IPS DF 6.9 (cell line): ENCODE measurements at regions not wholly inside any gene's neighbourhood (a gene's known extent, or its start where the extent isn't known, plus 50 kb on each side); places are given as distances from the start of the nearest gene placed in this dataset.

Experiments used
- DNase-seq: peaks from one replicate; pipeline ENCODE4 v3.0.0-alpha.2; 2013; ENCODE audit warnings: low read depth, low spot score
- H3K27ac ChIP-seq: one replicate; pipeline ENCODE4 v1.5.1; 2013; ENCODE audit warnings: low read length, control low read depth
- H3K27me3 ChIP-seq: 2 replicates; pipeline ENCODE4 v1.6.1; 2013; ENCODE audit warnings: mild to moderate bottlenecking, low read length; ENCODE audit not compliant: control insufficient read depth, insufficient read depth
- H3K36me3 ChIP-seq: 2 replicates; pipeline ENCODE4 v1.6.1; 2013; ENCODE audit warnings: low read length; ENCODE audit not compliant: control insufficient read depth, insufficient read depth
- H3K4me1 ChIP-seq: 2 replicates; pipeline ENCODE4 v1.6.1; 2013; ENCODE audit warnings: low read length; ENCODE audit not compliant: control insufficient read depth, insufficient read depth
- H3K4me3 ChIP-seq: 2 replicates; pipeline ENCODE4 v1.5.1; 2013; ENCODE audit warnings: mild to moderate bottlenecking, low read length
- H3K9me3 ChIP-seq: 2 replicates; pipeline ENCODE4 v1.6.1; 2013; ENCODE audit warnings: low read length, inconsistent platforms; ENCODE audit not compliant: control insufficient read depth, insufficient read depth
- WGBS: extraction: QIAGEN DNeasy Blood & Tissue Kit; methylation state at CpG from one replicate; pipeline ENCODE4 v1.1.7; 2013; ENCODE audit warnings: mixed read lengths, missing lambda C conversion rate; ENCODE audit not compliant: insufficient read length, insufficient coverage; 5-methylcytosine and 5-hydroxymethylcytosine counted together

GRCh38 chr2:180325416-180326120 lies 318.5 kb upstream of the CWC22 start:
- Histone ChIP-seq H3K36me3 (no peaks in the 10 kb centered on the region), H3K4me3 (no peak overlapping the region), H3K4me1 (no peaks in the 10 kb centered on the region), H3K27ac (no peak overlapping the region), H3K27me3 (no peaks in the 10 kb centered on the region), H3K9me3 (no peaks in the 10 kb centered on the region)
- DNase-seq = no peak
- WGBS = no CpG with 5 or more reads among the region's 2 CpGs

- DNase-seq = no peak
- H3K27ac ChIP-seq = no peak overlapping the region
- no peaks in the 10 kb centered on the region for H3K36me3 ChIP-seq
- H3K4me1 ChIP-seq = no peaks in the 10 kb centered on the region
- H3K27me3 ChIP-seq = no peaks in the 10 kb centered on the region
- H3K4me3 ChIP-seq = no peak overlapping the region
- H3K9me3 ChIP-seq = no peaks in the 10 kb centered on the region
Observed at GRCh38 chr2:180324182-180324581, 317.1 kb upstream of the CWC22 start.

DNA sequence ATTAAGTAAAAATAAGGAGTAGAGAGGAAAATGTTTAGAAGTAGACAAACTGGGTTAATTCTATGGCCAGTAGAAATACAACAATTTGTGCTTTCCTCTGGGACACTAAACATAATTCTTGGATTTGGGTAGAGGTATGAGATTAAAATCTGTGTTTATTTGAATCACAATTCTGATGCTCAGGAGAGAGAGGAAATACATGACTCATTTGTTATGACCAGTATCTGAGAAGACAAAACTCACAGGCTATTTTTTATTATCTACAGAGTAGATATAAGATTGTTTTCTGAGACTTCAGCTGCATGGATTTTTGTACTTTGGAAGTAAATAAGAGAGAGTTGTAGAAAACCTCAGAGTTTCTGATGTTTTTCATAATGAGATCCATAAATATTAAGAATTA lies 315.7 kb upstream of the CWC22 start:
- H3K4me3 ChIP-seq = no peak overlapping the region
- no peaks in the 10 kb centered on the region for H3K4me1 ChIP-seq
- DNase-seq = no peak
- H3K9me3 ChIP-seq = no peaks in the 10 kb centered on the region
- no peaks in the 10 kb centered on the region for H3K27me3 ChIP-seq
- H3K27ac ChIP-seq = no peak overlapping the region
- H3K36me3 ChIP-seq = no peaks in the 10 kb centered on the region

- H3K9me3 ChIP-seq = no peaks in the 10 kb centered on the region
- H3K36me3 ChIP-seq = no peaks in the 10 kb centered on the region
- DNase-seq = no peak
- no peak overlapping the region for H3K27ac ChIP-seq
- H3K27me3 ChIP-seq = no peaks in the 10 kb centered on the region
- no peak overlapping the region for H3K4me3 ChIP-seq
- H3K4me1 ChIP-seq = no peaks in the 10 kb centered on the region
Observed at GRCh38 chr2:180319586-180320405, 312.7 kb upstream of the CWC22 start.

DNA sequence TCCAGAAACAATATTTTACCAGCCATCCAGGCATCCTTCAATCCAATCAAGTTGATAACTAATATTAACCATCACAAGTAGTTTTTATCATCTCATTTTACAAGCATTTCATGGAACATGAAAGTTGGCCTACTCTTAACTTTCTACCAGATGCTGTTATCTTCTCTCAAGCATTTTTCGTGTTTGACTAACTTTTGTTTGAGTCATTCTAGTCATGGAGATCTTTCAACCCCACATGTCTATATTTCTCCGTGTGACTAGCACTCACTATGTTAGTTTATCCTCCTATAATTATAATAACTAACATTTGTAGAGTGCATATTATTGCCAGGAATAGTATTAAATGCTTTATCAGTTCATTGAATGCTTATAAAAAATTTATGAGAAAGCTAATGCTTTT lies 307.0 kb upstream of the CWC22 start:
- no peak overlapping the region for H3K27ac ChIP-seq
- H3K36me3 ChIP-seq = no peaks in the 10 kb centered on the region
- peaks cover 1% of the 10 kb centered on the region; the same call in 1 of the 2 replicates for H3K4me1 ChIP-seq
- no CpG with 5 or more reads among the region's 2 CpGs for WGBS
- no peaks in the 10 kb centered on the region for H3K9me3 ChIP-seq
- H3K27me3 ChIP-seq = no peaks in the 10 kb centered on the region
- H3K4me3 ChIP-seq = no peak overlapping the region
- DNase-seq = no peak

DNA sequence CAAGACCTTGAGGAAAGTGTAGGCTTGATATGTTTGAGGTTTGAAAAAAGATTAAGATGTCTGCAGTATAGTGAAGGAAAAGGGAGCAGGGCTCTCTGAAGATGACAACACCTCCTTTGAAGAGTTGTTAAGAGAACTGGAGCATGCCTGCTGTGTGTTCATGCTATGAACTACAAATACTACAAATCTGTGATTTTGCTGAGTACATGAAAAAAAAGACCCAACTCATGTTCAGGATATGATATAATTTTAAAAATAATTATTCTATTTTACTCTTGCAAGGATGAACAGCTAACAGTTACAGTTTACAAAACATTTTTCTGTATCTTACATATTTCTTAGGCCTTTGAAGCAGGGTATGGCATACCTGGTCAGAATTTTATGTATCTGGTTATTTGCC lies 305.4 kb upstream of the CWC22 start:
- H3K4me1 ChIP-seq = peaks cover 1% of the 10 kb centered on the region; the same call in 1 of the 2 replicates

DNA sequence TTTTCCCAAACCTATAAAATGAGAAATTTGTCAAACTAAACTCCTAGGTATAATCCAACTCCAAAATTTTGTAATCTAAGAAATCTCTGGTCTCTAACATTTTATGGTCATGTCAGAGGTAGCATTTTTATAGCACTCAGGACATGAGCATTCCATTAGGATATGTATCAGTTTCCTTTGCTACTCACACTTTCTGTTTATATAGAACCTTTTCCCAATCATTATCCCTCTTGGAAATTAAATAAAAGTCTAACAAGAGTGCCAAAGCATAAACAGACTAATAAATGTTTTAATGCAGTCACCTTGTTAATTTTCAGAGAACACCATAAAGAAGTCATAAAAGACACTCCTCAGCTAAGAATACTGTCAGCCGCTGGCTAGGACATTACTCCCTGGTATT lies 300.0 kb upstream of the CWC22 start:
- H3K36me3 ChIP-seq = no peaks in the 10 kb centered on the region
- no peaks in the 10 kb centered on the region for H3K4me1 ChIP-seq
- H3K27ac ChIP-seq = no peak overlapping the region
- no peaks in the 10 kb centered on the region for H3K27me3 ChIP-seq
- H3K9me3 ChIP-seq = no peaks in the 10 kb centered on the region
- DNase-seq = no peak
- no peak overlapping the region for H3K4me3 ChIP-seq
- no CpG with 5 or more reads among the region's 1 CpG for WGBS

More for the DNA sequence above, 305.4 kb upstream of the CWC22 start:
- DNase-seq = no peak
- H3K4me3 ChIP-seq = no peak overlapping the region
- H3K36me3 ChIP-seq = no peaks in the 10 kb centered on the region
- H3K27ac ChIP-seq = no peak overlapping the region
- H3K9me3 ChIP-seq = no peaks in the 10 kb centered on the region
- H3K27me3 ChIP-seq = no peaks in the 10 kb centered on the region

GRCh38 chr2:180306346-180306745 lies 299.2 kb upstream of the CWC22 start:
- no CpG with 5 or more reads among the region's 2 CpGs for WGBS

GRCh38 chr2:180291552-180292421 lies 284.7 kb upstream of the CWC22 start:
- Histone ChIP-seq H3K36me3 (no peaks in the 10 kb centered on the region), H3K27me3 (no peaks in the 10 kb centered on the region), H3K4me1 (no peaks in the 10 kb centered on the region), H3K4me3 (no peak overlapping the region), H3K27ac (no peak overlapping the region), H3K9me3 (no peaks in the 10 kb centered on the region)
- WGBS = no CpG with 5 or more reads among the region's 6 CpGs
- no peak for DNase-seq

More at GRCh38 chr2:180306346-180306745, 299.2 kb upstream of the CWC22 start:
- Histone ChIP-seq H3K27me3 (no peaks in the 10 kb centered on the region), H3K4me1 (no peaks in the 10 kb centered on the region), H3K9me3 (no peaks in the 10 kb centered on the region), H3K27ac (no peak overlapping the region), H3K4me3 (no peak overlapping the region), H3K36me3 (no peaks in the 10 kb centered on the region)
- no peak for DNase-seq

DNA sequence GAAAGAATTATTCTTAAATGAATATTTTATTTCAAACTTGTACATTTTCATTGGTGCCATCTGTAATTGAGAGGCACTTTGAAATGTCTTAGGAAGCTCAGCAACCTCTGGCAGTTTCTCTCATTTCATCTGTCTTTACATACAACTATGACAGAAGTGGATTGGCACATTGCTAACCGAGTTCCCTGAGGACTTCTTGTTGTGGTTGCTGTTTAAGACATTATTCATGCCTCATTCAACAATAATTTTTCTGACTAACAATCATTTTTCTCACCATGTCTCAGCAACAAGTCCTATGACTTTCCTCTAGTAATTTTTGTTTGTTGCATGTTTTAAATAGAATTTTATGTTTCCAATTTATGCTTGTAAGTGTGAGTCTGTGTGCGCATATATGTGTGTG lies 284.0 kb upstream of the CWC22 start:
- H3K4me1 ChIP-seq = no peaks in the 10 kb centered on the region
- H3K27me3 ChIP-seq = no peaks in the 10 kb centered on the region
- no peak overlapping the region for H3K27ac ChIP-seq
- DNase-seq = no peak
- H3K4me3 ChIP-seq = no peak overlapping the region
- no CpG with 5 or more reads among the region's 2 CpGs for WGBS
- H3K9me3 ChIP-seq = no peaks in the 10 kb centered on the region
- H3K36me3 ChIP-seq = no peaks in the 10 kb centered on the region
